OCI-LY3 (cell line): ENCODE measurements at regions not wholly inside any gene's neighbourhood (a gene's known extent, or its start where the extent isn't known, plus 50 kb on each side); places are given as distances from the start of the nearest gene placed in this dataset.

Experiments used
- H2AFZ ChIP-seq: fragments of 200-600, 300-600 bp; shearing (Covaris generic); 2 replicates; pipeline ENCODE4 v1.6.0; 2014; ENCODE audit warnings: antibody characterized with exemption, low read depth, low read length
- H3K27ac ChIP-seq: fragments of 200-600, 300-600 bp; sonication (generic); 2 replicates; pipeline ENCODE4 v1.5.1; 2014; ENCODE audit warnings: mild to moderate bottlenecking, low read length, moderate library complexity, mixed read lengths
- H3K27me3 ChIP-seq: fragments of 200-600, 300-600 bp; sonication (generic); 2 replicates; pipeline ENCODE4 v1.6.1; 2014; ENCODE audit warnings: low read depth, low read length, mixed read lengths
- H3K36me3 ChIP-seq: fragments of 200-600, 300-600 bp; sonication (generic); replicated peaks from 2 replicates; pipeline ENCODE3; 2014; ENCODE audit warnings: low read depth, low read length, mixed read lengths
- H3K4me1 ChIP-seq: fragments of 300-600, 200-600 bp; sonication (generic); 2 replicates; pipeline ENCODE4 v1.6.1; 2014; ENCODE audit warnings: low read length, mixed read lengths
- H3K4me2 ChIP-seq: fragments of 200-600, 300-600 bp; sonication (generic); 2 replicates; pipeline ENCODE4 v1.6.1; 2014; ENCODE audit warnings: low read length, mixed read lengths
- H3K4me3 ChIP-seq: fragments of 300-600, 200-600 bp; sonication (generic); 2 replicates; pipeline ENCODE4 v1.5.1; 2014; ENCODE audit warnings: antibody characterized with exemption, mild to moderate bottlenecking, low read length, moderate library complexity
- H3K79me2 ChIP-seq: fragments of 300-600, 200-600 bp; shearing (Covaris generic); 2 replicates; pipeline ENCODE4 v1.6.1; 2014; ENCODE audit warnings: mild to moderate bottlenecking, low read length, mixed read lengths
- H3K9ac ChIP-seq: fragments of 300-600, 200-600 bp; shearing (Covaris generic); 2 replicates; pipeline ENCODE4 v1.6.0; 2014; ENCODE audit warnings: mild to moderate bottlenecking, low read length, moderate library complexity
- H3K9me3 ChIP-seq: fragments of 200-600, 300-600 bp; shearing (Covaris generic); 2 replicates; pipeline ENCODE4 v1.6.1; 2014; ENCODE audit warnings: low read length, mixed read lengths; ENCODE audit not compliant: insufficient read depth
- H4K20me1 ChIP-seq: fragments of 200-600, 300-600 bp; sonication (generic); 2 replicates; pipeline ENCODE4 v1.6.1; 2016; ENCODE audit warnings: low read length, mixed read lengths; ENCODE audit not compliant: insufficient read depth
- CTCF ChIP-seq: fragments of 200-600, 300-600 bp; sonication (generic); IDR thresholded peaks from 2 replicates; pipeline ENCODE4 v1.5.1; 2014; ENCODE audit warnings: antibody characterized with exemption, low read length, low read depth
- EZH2phosphoT487 ChIP-seq: fragments of 200-600 bp; shearing (Covaris generic); IDR thresholded peaks from 2 replicates; pipeline ENCODE4 v1.6.1; 2018; ENCODE audit warnings: antibody characterized with exemption, mixed run types, low read depth

- H4K20me1 ChIP-seq = no peaks in the 10 kb centered on the region
- H3K4me2 ChIP-seq = no peak overlapping the region
- H3K27ac ChIP-seq = no peak overlapping the region
- no peaks in the 10 kb centered on the region for H3K36me3 ChIP-seq
- no peak overlapping the region for H3K4me3 ChIP-seq
- H3K9me3 ChIP-seq = no peaks in the 10 kb centered on the region
- H2AFZ ChIP-seq = no peak overlapping the region
- H3K9ac ChIP-seq = no peak overlapping the region
- no peaks in the 10 kb centered on the region for H3K79me2 ChIP-seq
- H3K4me1 ChIP-seq = no peaks in the 10 kb centered on the region
- H3K27me3 ChIP-seq = no peaks in the 10 kb centered on the region
- TF ChIP-seq EZH2phosphoT487 (no peak), CTCF (peak; percentile 16; the same call in 1 of the 2 replicates)
Observed at GRCh38 chr4:96483308-96484030, 643.6 kb downstream of the PDHA2 start.

- H3K9ac ChIP-seq = no peak overlapping the region
- no peaks in the 10 kb centered on the region for H4K20me1 ChIP-seq
- no peak overlapping the region for H3K27ac ChIP-seq
- H3K4me3 ChIP-seq = no peak overlapping the region
- H3K36me3 ChIP-seq = no peaks in the 10 kb centered on the region
- no peaks in the 10 kb centered on the region for H3K79me2 ChIP-seq
- no peaks in the 10 kb centered on the region for H3K9me3 ChIP-seq
- H3K4me2 ChIP-seq = no peak overlapping the region
- H2AFZ ChIP-seq = no peak overlapping the region
- no peak for TF ChIP-seq EZH2phosphoT487
- H3K27me3 ChIP-seq = no peaks in the 10 kb centered on the region
- no peaks in the 10 kb centered on the region for H3K4me1 ChIP-seq
Observed at GRCh38 chr4:96486563-96486962, 646.7 kb downstream of the PDHA2 start.

GRCh38 chr4:96497621-96498020 lies 657.7 kb downstream of the PDHA2 start:
- Histone ChIP-seq H3K4me2 (no peak overlapping the region), H4K20me1 (no peaks in the 10 kb centered on the region), H3K4me1 (no peaks in the 10 kb centered on the region), H2AFZ (no peak overlapping the region), H3K4me3 (no peak overlapping the region), H3K27me3 (no peaks in the 10 kb centered on the region), H3K36me3 (no peaks in the 10 kb centered on the region), H3K27ac (no peak overlapping the region), H3K9ac (no peak overlapping the region), H3K9me3 (no peaks in the 10 kb centered on the region), H3K79me2 (no peaks in the 10 kb centered on the region)
- TF ChIP-seq EZH2phosphoT487 (no peak), CTCF (no peak)

DNA sequence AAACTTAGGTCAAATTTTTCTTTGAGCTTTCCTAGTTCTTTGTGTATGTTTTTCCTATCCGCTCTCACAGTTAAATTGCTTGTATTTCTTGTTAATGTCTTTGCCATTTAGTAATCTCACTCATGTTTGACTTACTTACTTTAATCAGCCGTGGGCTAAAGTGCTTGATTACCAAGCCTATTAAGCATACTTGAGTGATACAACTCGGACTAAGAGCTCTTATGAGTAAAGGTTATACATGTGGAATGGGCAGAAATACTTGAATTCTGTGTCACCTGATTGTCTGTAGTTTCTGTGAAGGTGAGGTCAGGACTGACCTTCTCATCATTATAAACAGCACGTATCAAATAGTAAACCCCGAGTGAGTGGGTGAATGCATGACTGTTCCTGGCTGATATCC lies 664.5 kb downstream of the PDHA2 start:
- Histone ChIP-seq H3K4me3 (no peak overlapping the region), H4K20me1 (no peaks in the 10 kb centered on the region), H3K27me3 (no peaks in the 10 kb centered on the region), H3K79me2 (no peaks in the 10 kb centered on the region), H3K9ac (no peak overlapping the region), H3K36me3 (no peaks in the 10 kb centered on the region), H2AFZ (no peak overlapping the region), H3K4me1 (no peaks in the 10 kb centered on the region), H3K27ac (no peak overlapping the region), H3K9me3 (no peaks in the 10 kb centered on the region), H3K4me2 (no peak overlapping the region)
- TF ChIP-seq CTCF (no peak), EZH2phosphoT487 (no peak)
